NT2/D1 (cell line): ENCODE measurements at regions not wholly inside any gene's neighbourhood (a gene's known extent, or its start where the extent isn't known, plus 50 kb on each side); places are given as distances from the start of the nearest gene placed in this dataset.
"Not testable (repeated sequence)": the region's sequence is repeated elsewhere in the genome, so short reads cannot be mapped to it uniquely, and the experiment has no call there.

Experiments used
- YY1 ChIP-seq: IDR thresholded peaks from 2 replicates; pipeline ENCODE4 v1.6.1; 2011; ENCODE audit not compliant: insufficient read length, insufficient read depth
- ZNF274 ChIP-seq: IDR thresholded peaks from 2 replicates; pipeline ENCODE4 v1.6.1; 2011; ENCODE audit warnings: mild to moderate bottlenecking, low read depth, low read length

DNA sequence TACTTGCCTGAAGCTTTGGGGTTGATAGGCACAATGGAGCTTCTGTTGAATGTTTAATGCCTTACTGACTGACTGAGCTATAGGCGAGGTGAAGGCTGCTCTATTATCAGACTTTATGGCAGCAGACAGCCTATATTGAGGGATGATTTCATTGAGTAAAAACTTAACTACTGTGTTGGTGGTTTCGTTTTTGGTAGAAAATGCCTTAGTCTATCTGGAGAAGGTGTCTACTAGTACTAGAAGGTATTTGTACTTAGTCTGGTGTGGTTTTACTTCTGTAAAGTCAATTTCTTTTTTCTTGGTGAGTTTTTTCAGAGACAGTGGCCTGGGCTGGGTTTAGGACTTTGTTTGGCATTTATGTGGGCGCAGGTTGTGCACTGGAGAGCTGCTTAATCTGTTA lies 97.2 kb downstream of the ALG1L2 start:
- not testable (repeated sequence) for TF ChIP-seq ZNF274, YY1
